Nephron (organoid): ENCODE measurements at regions not wholly inside any gene's neighbourhood (a gene's known extent, or its start where the extent isn't known, plus 50 kb on each side); places are given as distances from the start of the nearest gene placed in this dataset.
A peak's percentile ranks its signal among the peaks of the same experiment; 100 is the strongest.

Experiments used
- H3K27ac Mint-ChIP-seq, 3 experiments: 2 replicates each; pipeline ENCODE4 v1.8.0; 2020; ENCODE audit warnings: mixed read lengths in 3 of 3, mild to moderate bottlenecking in 2 of 3, moderate library complexity in 1 of 3
- H3K27me3 Mint-ChIP-seq: 2 replicates; pipeline ENCODE4 v1.8.0; 2021; ENCODE audit warnings: low read depth, mild to moderate bottlenecking, moderate library complexity, mixed read lengths
- H3K36me3 Mint-ChIP-seq: 2 replicates; pipeline ENCODE4 v1.8.0; 2020; ENCODE audit warnings: low read depth, mixed read lengths
- H3K4me1 Mint-ChIP-seq: 2 replicates; pipeline ENCODE4 v1.8.0; 2020; ENCODE audit warnings: mixed read lengths
- H3K4me3 Mint-ChIP-seq, 3 experiments: 2 replicates each; pipeline ENCODE4 v1.8.0; 2020; ENCODE audit warnings: mild to moderate bottlenecking in 3 of 3, mixed read lengths in 3 of 3, moderate library complexity in 2 of 3
- H3K9me3 Mint-ChIP-seq: 2 replicates; pipeline ENCODE4 v1.8.0; 2020; ENCODE audit warnings: mixed read lengths
- CTCF ChIP-seq, 3 experiments: fragments of 200-600 bp; sonication (generic); IDR thresholded peaks; one replicate each; pipeline ENCODE4 v1.5.0; 2021; ENCODE audit warnings: antibody characterized with exemption in 3 of 3; ENCODE audit not compliant: unreplicated experiment in 3 of 3

DNA sequence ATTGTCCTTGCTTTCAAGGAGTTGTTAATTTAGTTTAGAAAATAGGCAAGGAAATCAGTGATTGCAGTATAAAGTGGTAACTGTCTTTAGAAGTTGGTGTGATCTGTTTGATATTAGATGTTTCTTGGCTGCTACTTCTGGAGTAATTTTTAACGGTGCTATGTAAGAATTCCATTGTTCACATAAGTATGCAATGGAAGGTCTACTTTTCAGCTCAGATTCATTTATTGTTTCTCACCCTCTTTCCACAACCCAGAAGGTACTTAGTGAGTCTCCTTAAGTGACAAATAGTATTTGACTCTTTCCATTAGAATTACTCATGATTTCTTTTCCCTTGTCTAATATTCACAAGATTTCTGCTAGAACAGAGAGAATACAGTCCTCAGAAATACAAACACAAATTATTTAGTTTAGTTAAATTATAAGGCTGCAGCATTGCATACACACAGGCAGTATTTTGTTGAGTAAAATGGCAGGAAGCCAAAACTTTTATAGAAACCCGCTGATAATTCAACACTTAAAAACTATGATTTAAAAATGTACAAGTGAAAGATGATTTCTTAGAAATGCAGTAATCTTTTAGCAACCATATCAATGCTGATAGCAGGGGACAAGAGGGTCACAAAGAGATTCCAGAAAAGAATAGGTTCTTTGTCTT lies 554.3 kb downstream of the CD109 start:
- Mint-ChIP-seq H3K27ac (peak overlapping the region in 2 of 3 experiments; percentile 57 to 87), H3K4me1 (peaks cover 18% of the 10 kb centered on the region), H3K9me3 (peaks cover 15% of the 10 kb centered on the region), H3K27me3 (no peaks in the 10 kb centered on the region), H3K4me3 (no peak overlapping the region), H3K36me3 (no peaks in the 10 kb centered on the region)
- TF ChIP-seq CTCF (IDR thresholded peaks at IDR 0.05; ENCODE audit: unreplicated experiment in 3 of 3): no peak

GRCh38 chr6:74249658-74250057 lies 553.7 kb downstream of the CD109 start:
- no peak for TF ChIP-seq CTCF (IDR thresholded peaks at IDR 0.05; ENCODE audit: unreplicated experiment in 3 of 3)
- no peaks in the 10 kb centered on the region for H3K27me3 Mint-ChIP-seq
- H3K27ac Mint-ChIP-seq: no peak overlapping the region
- H3K9me3 Mint-ChIP-seq: peaks cover 17% of the 10 kb centered on the region
- H3K36me3 Mint-ChIP-seq: no peaks in the 10 kb centered on the region
- peaks cover 18% of the 10 kb centered on the region for H3K4me1 Mint-ChIP-seq
- no peak overlapping the region for H3K4me3 Mint-ChIP-seq

GRCh38 chr6:74248966-74249365 lies 553.0 kb downstream of the CD109 start:
- Mint-ChIP-seq H3K27me3 (no peaks in the 10 kb centered on the region), H3K9me3 (peaks cover 18% of the 10 kb centered on the region), H3K4me1 (peaks cover 18% of the 10 kb centered on the region), H3K27ac (no peak overlapping the region), H3K4me3 (no peak overlapping the region), H3K36me3 (no peaks in the 10 kb centered on the region)
- no peak for TF ChIP-seq CTCF (IDR thresholded peaks at IDR 0.05; ENCODE audit: unreplicated experiment in 3 of 3)

- Mint-ChIP-seq H3K36me3 (no peaks in the 10 kb centered on the region), H3K27me3 (peaks cover 4% of the 10 kb centered on the region), H3K4me3 (no peak overlapping the region), H3K4me1 (no peaks in the 10 kb centered on the region), H3K27ac (no peak overlapping the region), H3K9me3 (peaks cover 28% of the 10 kb centered on the region)
- TF ChIP-seq CTCF (IDR thresholded peaks at IDR 0.05; ENCODE audit: unreplicated experiment in 3 of 3): no peak
Observed at GRCh38 chr6:74222768-74223333, 526.8 kb downstream of the CD109 start.

DNA sequence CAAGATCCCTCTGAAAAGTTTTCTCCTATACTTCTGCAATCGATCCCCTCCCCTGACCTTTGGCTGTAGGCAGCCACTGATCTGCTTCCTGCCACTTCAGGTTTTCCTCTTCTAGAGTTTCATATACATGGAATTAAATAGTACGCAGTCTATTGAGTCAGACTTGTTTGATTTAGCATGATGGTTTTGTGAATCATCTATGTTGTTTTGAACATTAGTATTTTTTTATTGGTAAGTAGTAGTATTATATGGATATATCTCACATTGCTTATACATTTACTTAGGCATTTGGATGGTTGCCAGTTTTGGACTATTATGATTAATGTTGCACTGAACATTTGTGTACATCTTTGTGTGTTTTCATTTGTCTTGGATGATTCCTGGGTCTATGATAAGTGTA lies 518.0 kb downstream of the CD109 start:
- Mint-ChIP-seq H3K36me3 (no peaks in the 10 kb centered on the region), H3K9me3 (peaks cover 14% of the 10 kb centered on the region), H3K4me1 (no peaks in the 10 kb centered on the region), H3K4me3 (no peak overlapping the region), H3K27ac (no peak overlapping the region), H3K27me3 (peaks cover 4% of the 10 kb centered on the region)
- no peak for TF ChIP-seq CTCF (IDR thresholded peaks at IDR 0.05; ENCODE audit: unreplicated experiment in 3 of 3)

DNA sequence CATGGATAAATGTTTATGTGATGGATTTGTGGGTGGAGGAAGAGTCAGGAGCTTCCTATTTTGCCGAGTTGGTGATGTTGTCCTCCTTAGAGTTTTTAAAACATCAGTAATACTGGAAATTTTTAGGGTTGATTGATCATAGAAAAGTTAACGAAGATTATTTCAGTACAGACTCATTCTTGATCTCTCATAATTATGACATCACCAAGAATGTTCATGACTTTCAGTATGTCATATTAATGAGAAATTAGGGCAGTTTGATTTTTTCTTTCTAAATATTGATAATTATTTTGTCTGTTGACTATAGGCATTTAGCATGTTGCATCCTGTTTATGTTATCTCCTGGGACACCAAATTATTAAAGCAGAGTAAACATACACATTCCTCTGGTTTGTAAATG lies 512.2 kb downstream of the CD109 start:
- Mint-ChIP-seq H3K4me3 (no peak overlapping the region), H3K36me3 (no peaks in the 10 kb centered on the region), H3K9me3 (peaks cover 34% of the 10 kb centered on the region), H3K27me3 (no peaks in the 10 kb centered on the region), H3K27ac (no peak overlapping the region), H3K4me1 (no peaks in the 10 kb centered on the region)
- TF ChIP-seq CTCF (IDR thresholded peaks at IDR 0.05; ENCODE audit: unreplicated experiment in 3 of 3): no peak
